Activated B cell treated with CpG ODN at 0.5 μM for 24 hours (primary cell): ENCODE measurements at regions not wholly inside any gene's neighbourhood (a gene's known extent, or its start where the extent isn't known, plus 50 kb on each side); places are given as distances from the start of the nearest gene placed in this dataset.

ENCODE experiments used
- ATAC-seq: fragments of 200-7000 bp; cut with Tn5 transposase; one replicate; pipeline ENCODE4 v1.10.0; 2021; ENCODE audit warnings: low read depth, mild to moderate bottlenecking, moderate library complexity
- CTCF ChIA-PET: fragments of 350-600 bp; sonication (Branson Sonifier 250); formaldehyde crosslinking; loops from one replicate; lab custom pipeline; 2021; ENCODE audit warnings: antibody characterized with exemption; lab: Charles Lee
- POLR2A ChIA-PET: fragments of 350-600 bp; sonication (Branson Sonifier 250); formaldehyde crosslinking; loops from one replicate; lab custom pipeline; 2021; ENCODE audit warnings: antibody characterized with exemption; lab: Charles Lee
- DNase-seq: peaks from one replicate; pipeline ENCODE4 v3.0.0; 2022
- H3K27ac Mint-ChIP-seq: one replicate; pipeline ENCODE4 v1.8.0; 2020; ENCODE audit warnings: mixed read lengths
- H3K27me3 Mint-ChIP-seq: one replicate; pipeline ENCODE4 v1.8.0; 2021; ENCODE audit warnings: mixed read lengths
- H3K36me3 Mint-ChIP-seq: one replicate; pipeline ENCODE4 v1.8.0; 2021; ENCODE audit warnings: low read depth, mixed read lengths
- H3K4me1 Mint-ChIP-seq: one replicate; pipeline ENCODE4 v1.8.0; 2021; ENCODE audit warnings: mixed read lengths
- H3K4me3 Mint-ChIP-seq: one replicate; pipeline ENCODE4 v1.8.0; 2020; ENCODE audit warnings: mild to moderate bottlenecking, mixed read lengths
- H3K9me3 Mint-ChIP-seq: one replicate; pipeline ENCODE4 v1.8.0; 2020; ENCODE audit warnings: mixed read lengths
- CTCF ChIP-seq: fragments of 200-600 bp; IDR thresholded peaks from one replicate; pipeline ENCODE4 v1.8.0; 2022; ENCODE audit warnings: antibody characterized with exemption, mild to moderate bottlenecking
- intact Hi-C: fragments of 100-400 bp; cut with micrococcal nuclease; formaldehyde crosslinking; loops from one replicate; pipeline ENCODE4 v1.15.1; 2024

- Mint-ChIP-seq H3K27ac (no peak overlapping the region), H3K36me3 (no peaks in the 10 kb centered on the region), H3K27me3 (no peaks in the 10 kb centered on the region), H3K4me1 (no peaks in the 10 kb centered on the region), H3K4me3 (no peak overlapping the region), H3K9me3 (peaks cover 6% of the 10 kb centered on the region)
- ChIA-PET POLR2A (no interaction called here), CTCF (no interaction called here)
- ATAC-seq (no peak), DNase-seq (no peak)
- intact Hi-C loops, result no loop called here
- TF ChIP-seq CTCF, result no peak
Measured at GRCh38 chr4:24076811-24077210, 187.0 kb upstream of the PPARGC1A start.

DNA sequence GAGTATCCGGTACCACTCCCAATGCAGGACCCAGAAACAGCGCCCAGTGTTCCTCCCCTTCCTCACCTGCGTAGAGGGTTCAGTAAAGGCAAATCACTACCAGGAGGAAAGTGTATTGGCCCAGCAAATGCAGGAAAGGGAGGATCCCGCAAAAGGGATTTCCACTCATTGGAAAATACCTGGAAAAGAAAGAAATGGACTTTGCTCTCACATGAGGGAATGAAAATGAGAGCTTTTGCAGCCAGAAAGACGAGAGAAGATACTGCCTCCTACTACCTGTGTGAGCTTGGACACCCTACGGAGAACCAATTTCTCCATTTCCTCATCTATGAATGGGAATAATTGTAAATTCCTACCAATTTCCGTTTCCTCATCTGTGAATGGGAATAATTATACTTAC, 184.1 kb upstream of the PPARGC1A start:
- ChIA-PET CTCF (no interaction called here), POLR2A (no interaction called here)
- no peaks in the 10 kb centered on the region for H3K27me3 Mint-ChIP-seq
- intact Hi-C loops, result no loop called here
- no peak for TF ChIP-seq CTCF
- H3K36me3 Mint-ChIP-seq, result no peaks in the 10 kb centered on the region
- ATAC-seq (no peak), DNase-seq (no peak)
- no peak overlapping the region for H3K27ac Mint-ChIP-seq
- peaks cover 6% of the 10 kb centered on the region for H3K9me3 Mint-ChIP-seq
- no peaks in the 10 kb centered on the region for H3K4me1 Mint-ChIP-seq
- H3K4me3 Mint-ChIP-seq, result no peak overlapping the region

DNA sequence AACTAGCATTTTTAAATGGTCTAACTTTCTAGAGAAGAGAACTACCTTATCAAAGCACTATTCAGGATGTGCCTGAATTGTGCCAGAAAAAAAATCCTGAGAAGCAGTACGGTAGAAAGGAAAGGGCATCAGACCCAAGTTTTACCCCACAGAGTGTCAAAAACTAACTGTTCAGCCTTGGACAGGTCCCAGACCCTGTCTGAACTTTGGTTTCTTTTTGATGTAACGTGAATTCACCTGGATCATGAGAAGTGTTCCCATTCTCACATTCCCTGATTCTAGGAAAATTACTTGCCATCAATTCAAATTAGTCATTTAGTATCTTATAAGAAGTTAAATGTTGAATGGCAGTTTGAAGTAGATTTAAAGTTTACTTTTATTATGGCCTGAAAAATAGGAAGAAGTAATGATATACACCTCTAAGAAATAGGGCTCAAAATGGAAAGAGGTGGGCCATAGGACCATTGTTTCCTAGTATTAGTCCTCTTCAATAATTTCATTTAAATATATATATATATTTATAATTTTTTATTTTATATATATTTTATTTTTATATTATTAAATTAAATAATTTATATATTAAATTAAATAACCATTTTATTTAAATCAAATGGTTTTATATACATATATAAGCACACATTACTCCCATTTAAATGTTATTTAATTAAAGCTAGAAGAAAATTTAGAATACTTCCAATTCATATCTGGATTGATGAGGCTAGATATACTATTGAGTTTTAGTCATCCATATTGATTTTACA, 181.9 kb upstream of the PPARGC1A start:
- intact Hi-C loops, result no loop called here
- no peaks in the 10 kb centered on the region for H3K36me3 Mint-ChIP-seq
- no peak for TF ChIP-seq CTCF
- POLR2A ChIA-PET, result no interaction called here
- no peak overlapping the region for H3K27ac Mint-ChIP-seq
- CTCF ChIA-PET, result no interaction called here
- no peaks in the 10 kb centered on the region for H3K27me3 Mint-ChIP-seq
- no peak for ATAC-seq
- no peak overlapping the region for H3K4me3 Mint-ChIP-seq
- H3K4me1 Mint-ChIP-seq, result no peaks in the 10 kb centered on the region
- H3K9me3 Mint-ChIP-seq, result peaks cover 6% of the 10 kb centered on the region
- DNase-seq, result no peak

DNA sequence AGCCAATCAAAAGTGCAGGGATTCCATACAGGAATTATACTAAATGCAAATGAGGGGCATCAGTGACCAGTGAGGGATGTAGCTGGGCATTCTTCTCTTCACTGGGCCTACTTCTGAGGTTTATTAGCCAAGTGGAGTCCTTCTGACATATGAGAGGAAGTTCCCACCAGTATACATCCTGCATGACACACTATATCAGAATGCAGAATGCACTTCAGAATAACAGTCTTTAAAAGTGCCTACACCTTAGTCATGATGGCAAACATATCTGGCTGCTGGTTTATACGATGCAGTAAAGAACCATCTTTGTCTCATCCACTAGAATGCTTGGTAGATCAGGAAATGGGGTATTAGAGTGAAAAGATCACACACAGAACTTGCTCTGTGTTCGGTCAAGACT, 180.3 kb upstream of the PPARGC1A start:
- Mint-ChIP-seq H3K36me3 (no peaks in the 10 kb centered on the region), H3K4me1 (no peaks in the 10 kb centered on the region), H3K27ac (no peak overlapping the region), H3K4me3 (no peak overlapping the region), H3K9me3 (peaks cover 2% of the 10 kb centered on the region), H3K27me3 (no peaks in the 10 kb centered on the region)
- ATAC-seq (no peak), DNase-seq (no peak)
- CTCF ChIA-PET, result no interaction called here
- POLR2A ChIA-PET, result no interaction called here
- intact Hi-C loops, result no loop called here
- no peak for TF ChIP-seq CTCF

- Mint-ChIP-seq H3K27me3 (no peaks in the 10 kb centered on the region), H3K27ac (no peak overlapping the region), H3K36me3 (no peaks in the 10 kb centered on the region), H3K9me3 (peaks cover 3% of the 10 kb centered on the region), H3K4me1 (no peaks in the 10 kb centered on the region), H3K4me3 (no peak overlapping the region)
- ChIA-PET CTCF (no interaction called here), POLR2A (no interaction called here)
- TF ChIP-seq CTCF, result no peak
- intact Hi-C loops, result no loop called here
- DNase-seq (no peak), ATAC-seq (no peak)
Measured at GRCh38 chr4:24067367-24068193, 177.7 kb upstream of the PPARGC1A start.
